Gastrocnemius medialis (tissue), 4 donors: ENCODE measurements at regions not wholly inside any gene's neighbourhood (a gene's known extent, or its start where the extent isn't known, plus 50 kb on each side); places are given as distances from the start of the nearest gene placed in this dataset.

ENCODE experiments used
- POLR2A ChIP-seq, 2 donors: fragments of 450-650 bp; IDR thresholded peaks; one replicate each; pipeline ENCODE4 v1.6.1; 2017; ENCODE audit warnings: antibody characterized with exemption in 2 of 2, mild to moderate bottlenecking in 2 of 2, moderate library complexity in 2 of 2
- TF ChIP-seq, protein P1 (sequence below), 5 experiments: fragments of 450-650 bp in 3 of 5; fragments of 200-600 bp in 2 of 5; sonication (generic) in 2 of 5; IDR thresholded peaks in 4 of 5; conservative IDR thresholded peaks in 1 of 5; 1 replicate in 4 of 5; 2 replicates in 1 of 5; pipeline ENCODE4 v1.5.1; 2016 to 2019; ENCODE audit warnings: antibody characterized with exemption in 5 of 5, mild to moderate bottlenecking in 3 of 5, moderate library complexity in 3 of 5

DNA sequence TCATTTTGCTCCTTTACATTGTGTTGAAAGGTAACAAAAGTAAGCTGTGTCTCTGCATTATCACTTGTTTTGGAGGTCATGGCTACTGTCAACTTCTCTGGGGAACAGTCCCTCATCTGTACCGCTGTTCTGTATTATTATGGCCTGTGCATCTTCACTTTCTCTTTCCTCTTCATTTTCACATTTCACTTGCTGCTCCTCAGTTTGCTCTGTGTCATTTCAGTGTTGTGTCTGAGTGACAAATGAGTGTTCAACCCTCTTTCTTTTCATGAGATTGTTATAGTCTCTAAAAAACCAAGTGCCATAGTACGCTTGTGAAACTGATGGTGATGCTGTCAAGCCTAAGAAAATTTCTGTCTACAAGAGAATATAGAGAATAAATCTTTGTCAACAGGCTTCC lies 122.0 kb upstream of the FER start:
- TF ChIP-seq, protein P1, sequence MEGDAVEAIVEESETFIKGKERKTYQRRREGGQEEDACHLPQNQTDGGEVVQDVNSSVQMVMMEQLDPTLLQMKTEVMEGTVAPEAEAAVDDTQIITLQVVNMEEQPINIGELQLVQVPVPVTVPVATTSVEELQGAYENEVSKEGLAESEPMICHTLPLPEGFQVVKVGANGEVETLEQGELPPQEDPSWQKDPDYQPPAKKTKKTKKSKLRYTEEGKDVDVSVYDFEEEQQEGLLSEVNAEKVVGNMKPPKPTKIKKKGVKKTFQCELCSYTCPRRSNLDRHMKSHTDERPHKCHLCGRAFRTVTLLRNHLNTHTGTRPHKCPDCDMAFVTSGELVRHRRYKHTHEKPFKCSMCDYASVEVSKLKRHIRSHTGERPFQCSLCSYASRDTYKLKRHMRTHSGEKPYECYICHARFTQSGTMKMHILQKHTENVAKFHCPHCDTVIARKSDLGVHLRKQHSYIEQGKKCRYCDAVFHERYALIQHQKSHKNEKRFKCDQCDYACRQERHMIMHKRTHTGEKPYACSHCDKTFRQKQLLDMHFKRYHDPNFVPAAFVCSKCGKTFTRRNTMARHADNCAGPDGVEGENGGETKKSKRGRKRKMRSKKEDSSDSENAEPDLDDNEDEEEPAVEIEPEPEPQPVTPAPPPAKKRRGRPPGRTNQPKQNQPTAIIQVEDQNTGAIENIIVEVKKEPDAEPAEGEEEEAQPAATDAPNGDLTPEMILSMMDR (IDR thresholded peaks at IDR 0.05 in 4 of 5, conservative IDR thresholded peaks at IDR 0.05 in 1 of 5): no peak
- TF ChIP-seq POLR2A (IDR thresholded peaks at IDR 0.05): no peak
